ENCODE measurements at regions not wholly inside any gene's neighbourhood (a gene's known extent, or its start where the extent isn't known, plus 50 kb on each side); places are given as distances from the start of the nearest gene placed in this dataset. TPM values are rescaled to one million over a fixed set of nuclear protein-coding genes. Genes with fewer than 3 reads are reported as not detected.
"Not testable (repeated sequence)": the region's sequence is repeated elsewhere in the genome, so short reads cannot be mapped to it uniquely, and the experiment has no call there.

- no peak overlapping the region for H3K4me3 ChIP-seq (ENCODE audit: low read depth, low read length)
- no peak for DNase-seq (ENCODE audit: low read depth)
- TF ChIP-seq CTCF (IDR thresholded peaks at IDR 0.05; ENCODE audit: insufficient read depth, low read depth, low read length): no peak
Measured at GRCh38 chrY:26354191-26354590, 732.3 kb downstream of the CDY1 start.

DNA sequence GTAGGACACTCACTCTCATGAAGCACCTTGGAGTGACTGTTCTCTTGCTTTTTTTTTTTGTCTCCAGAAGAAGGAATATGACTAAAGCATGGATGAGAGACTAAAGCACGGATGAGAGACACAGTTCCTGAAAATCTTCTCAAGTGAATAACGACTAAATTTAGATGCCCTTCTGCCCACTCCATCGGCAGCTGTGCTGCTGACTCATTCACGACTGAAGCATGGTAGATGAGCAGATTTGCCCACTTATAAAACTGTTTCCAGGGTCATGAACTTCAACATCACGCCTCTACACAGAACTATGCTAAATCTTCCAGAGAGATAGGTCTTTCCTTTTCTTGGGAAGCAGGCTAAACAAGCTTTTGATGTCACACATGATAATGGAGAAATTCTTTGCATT, 738.0 kb downstream of the CDY1 start:
- DNase-seq (ENCODE audit: low read depth); H3K4me3 ChIP-seq (ENCODE audit: low read depth, low read length): not testable (repeated sequence)

DNA sequence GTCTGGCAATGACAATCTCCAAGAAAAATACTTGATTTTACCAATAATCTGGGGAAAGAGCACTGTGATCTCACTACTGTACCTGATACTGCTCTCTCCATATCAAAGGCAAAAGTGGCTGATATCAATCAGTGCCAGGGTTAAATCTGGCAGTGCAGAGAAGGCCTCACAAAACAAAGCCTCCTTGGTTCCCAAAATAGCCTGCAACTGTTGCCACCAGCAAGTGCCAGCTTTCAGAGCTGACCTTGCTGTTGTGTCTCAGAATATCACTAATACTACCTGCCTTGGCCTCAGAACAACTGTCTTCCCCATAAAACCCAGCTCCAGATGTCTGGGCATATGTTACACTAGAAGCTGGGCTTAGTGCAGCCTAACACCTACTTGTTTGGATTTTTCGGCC, 738.6 kb downstream of the CDY1 start:
- H3K4me3 ChIP-seq (ENCODE audit: low read depth, low read length); DNase-seq (ENCODE audit: low read depth): not testable (repeated sequence)

DNA sequence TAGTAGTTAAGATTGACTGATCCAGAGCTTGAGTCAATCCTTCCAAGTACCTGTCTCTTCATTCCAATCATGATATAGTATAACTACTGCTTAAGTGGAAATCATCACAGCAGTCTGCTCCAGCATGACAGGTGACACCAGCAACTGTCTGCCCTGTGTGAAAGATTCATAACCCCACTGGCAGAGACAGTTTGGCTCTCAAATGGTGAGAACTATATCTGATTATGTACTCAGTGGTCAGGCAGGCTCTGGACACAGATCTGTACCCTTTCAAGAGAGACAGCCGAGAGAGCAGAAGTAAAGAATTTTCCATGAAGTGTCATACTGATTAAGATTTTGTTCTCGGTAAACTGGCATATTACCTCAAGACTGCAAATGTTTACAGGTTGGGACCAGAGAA, 741.5 kb downstream of the CDY1 start:
- DNase-seq (ENCODE audit: low read depth); H3K4me3 ChIP-seq (ENCODE audit: low read depth, low read length): not testable (repeated sequence)

- H3K4me3 ChIP-seq (ENCODE audit: low read depth, low read length); DNase-seq (ENCODE audit: low read depth): not testable (repeated sequence)
Measured at GRCh38 chrY:26366091-26366490, 744.2 kb downstream of the CDY1 start.

DNA sequence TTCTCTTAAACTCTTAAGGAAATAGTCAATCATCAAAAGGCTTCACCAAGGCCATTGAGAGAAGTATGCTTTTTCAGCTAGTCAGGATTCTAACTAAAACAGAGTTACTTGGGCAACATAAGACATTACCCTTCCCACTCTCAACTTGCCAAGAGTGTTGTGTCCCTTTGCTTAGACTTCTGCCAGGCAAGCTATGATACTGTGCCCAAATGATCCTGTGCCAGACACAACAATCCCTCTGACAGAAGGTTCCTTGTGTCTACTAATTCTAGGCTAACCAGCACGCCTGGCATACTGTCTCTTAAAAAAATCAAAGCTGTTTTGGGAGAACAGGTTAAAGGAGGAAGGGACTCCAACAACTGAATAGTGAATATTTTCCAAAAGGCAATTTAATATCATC, 750.6 kb downstream of the CDY1 start:
- H3K4me3 ChIP-seq (ENCODE audit: low read depth, low read length); DNase-seq (ENCODE audit: low read depth): not testable (repeated sequence)

DNA sequence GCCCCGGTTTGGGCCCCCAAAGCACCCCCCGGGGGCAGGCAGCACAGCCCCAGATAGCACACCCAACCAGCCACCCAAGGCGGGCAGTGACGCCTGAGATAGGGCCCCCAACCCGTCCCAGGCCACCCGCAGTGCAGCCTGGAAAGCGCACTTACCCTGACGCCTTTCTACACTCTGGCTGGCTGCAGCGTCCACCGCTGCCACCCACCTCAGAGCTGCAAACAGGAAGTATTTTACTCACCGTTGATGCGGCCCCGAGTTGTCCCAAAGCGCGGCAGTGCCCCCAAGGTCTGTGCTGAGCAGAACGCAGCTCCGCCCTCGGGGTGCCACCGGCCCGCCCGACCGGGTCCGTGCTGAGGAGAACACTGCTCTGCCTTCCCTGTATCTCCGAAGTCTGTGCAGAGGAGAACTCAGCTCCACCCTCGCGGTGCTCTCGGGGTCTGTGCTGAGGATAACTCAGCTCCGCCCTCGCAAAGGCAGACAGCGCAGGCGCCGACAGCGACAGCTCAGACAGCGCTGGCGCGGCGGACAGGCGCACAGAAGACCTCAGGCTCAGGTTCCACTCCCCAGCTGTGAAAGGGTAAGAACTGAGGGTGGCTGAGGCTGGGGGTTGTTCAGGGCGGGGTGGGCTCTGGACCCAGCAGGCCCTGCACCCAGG, 786.9 kb downstream of the CDY1 start:
- H3K4me3 ChIP-seq (ENCODE audit: low read depth, low read length): no peak overlapping the region
- DNase-seq (ENCODE audit: low read depth): peak; percentile 1
- no peak for TF ChIP-seq CTCF (IDR thresholded peaks at IDR 0.05; ENCODE audit: insufficient read depth, low read depth, low read length)

DNA sequence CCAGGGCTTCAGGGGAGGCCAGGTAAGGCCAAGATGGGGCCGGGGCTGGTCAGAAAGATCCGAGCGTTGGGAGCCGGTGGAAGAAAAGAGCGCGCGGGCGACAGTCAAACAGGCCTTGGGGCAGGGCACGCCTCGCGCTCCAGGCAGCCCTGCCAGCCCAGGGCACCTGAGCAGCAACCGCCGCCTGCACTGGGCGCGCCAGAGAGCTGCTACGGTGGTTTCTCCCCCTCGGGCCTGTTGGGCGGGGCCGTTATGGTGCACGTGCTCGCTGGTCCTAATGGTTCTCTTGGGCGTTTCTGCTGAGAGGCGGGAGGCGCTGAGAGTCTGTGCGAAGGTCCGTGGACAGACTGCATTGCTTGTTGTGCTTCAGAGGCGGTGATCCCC, 787.4 kb downstream of the CDY1 start:
- H3K4me3 ChIP-seq (ENCODE audit: low read depth, low read length): no peak overlapping the region
- no peak for TF ChIP-seq CTCF (IDR thresholded peaks at IDR 0.05; ENCODE audit: insufficient read depth, low read depth, low read length)
- DNase-seq (ENCODE audit: low read depth): no peak

Small RNA genes lying in the stretch of these regions (small RNA-seq; reads per million reads assigned to genes)
- gene AC024067.1: not detected
- gene RF00156: not detected
- gene RNU6-1314P: not detected

Data from fibroblast of villous mesenchyme (primary cell).